ENCODE measurements at regions not wholly inside any gene's neighbourhood (a gene's known extent, or its start where the extent isn't known, plus 50 kb on each side); places are given as distances from the start of the nearest gene placed in this dataset.

DNA sequence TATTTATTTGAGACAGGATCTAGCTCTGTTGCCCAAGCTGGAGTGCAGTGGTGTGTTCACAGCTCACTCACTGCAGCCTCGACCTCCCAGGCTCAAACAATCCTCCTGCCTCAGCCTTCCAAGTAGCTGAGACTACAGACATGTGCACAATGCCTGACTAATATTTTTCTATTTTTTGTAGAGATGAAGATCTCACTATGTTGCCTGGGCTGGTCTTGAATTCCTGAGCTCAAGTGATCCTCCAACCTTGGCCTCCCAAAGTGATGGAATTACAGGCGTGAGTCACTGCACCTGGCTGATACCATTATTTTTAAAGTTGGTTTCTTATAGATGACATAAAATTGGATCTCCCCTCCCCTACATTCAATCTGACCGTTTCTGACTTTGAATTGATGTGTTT is 139.5 kb upstream of the RGMA start:
- ATAC-seq = no peak
- TF ChIP-seq, protein P1, sequence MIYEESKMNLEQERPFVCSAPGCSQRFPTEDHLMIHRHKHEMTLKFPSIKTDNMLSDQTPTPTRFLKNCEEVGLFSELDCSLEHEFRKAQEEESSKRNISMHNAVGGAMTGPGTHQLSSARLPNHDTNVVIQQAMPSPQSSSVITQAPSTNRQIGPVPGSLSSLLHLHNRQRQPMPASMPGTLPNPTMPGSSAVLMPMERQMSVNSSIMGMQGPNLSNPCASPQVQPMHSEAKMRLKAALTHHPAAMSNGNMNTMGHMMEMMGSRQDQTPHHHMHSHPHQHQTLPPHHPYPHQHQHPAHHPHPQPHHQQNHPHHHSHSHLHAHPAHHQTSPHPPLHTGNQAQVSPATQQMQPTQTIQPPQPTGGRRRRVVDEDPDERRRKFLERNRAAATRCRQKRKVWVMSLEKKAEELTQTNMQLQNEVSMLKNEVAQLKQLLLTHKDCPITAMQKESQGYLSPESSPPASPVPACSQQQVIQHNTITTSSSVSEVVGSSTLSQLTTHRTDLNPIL (CRISPR knock-in tag; IDR thresholded peaks at IDR 0.05; ENCODE audit: low read depth) = no peak
- no peak for TF ChIP-seq ISL1 (CRISPR knock-in tag; IDR thresholded peaks at IDR 0.05)
- TF ChIP-seq TCF4 (CRISPR knock-in tag; IDR thresholded peaks at IDR 0.05; ENCODE audit: borderline replicate concordance) = no peak
- TF ChIP-seq ZNF70 (CRISPR knock-in tag; IDR thresholded peaks at IDR 0.05) = no peak
- TF ChIP-seq CSDC2 (CRISPR knock-in tag; IDR thresholded peaks at IDR 0.05) = no peak
- no peak for TF ChIP-seq OSR1 (CRISPR knock-in tag; IDR thresholded peaks at IDR 0.05)
- TF ChIP-seq ZNF8 (CRISPR knock-in tag; IDR thresholded peaks at IDR 0.05) = no peak
- TF ChIP-seq, protein P2, sequence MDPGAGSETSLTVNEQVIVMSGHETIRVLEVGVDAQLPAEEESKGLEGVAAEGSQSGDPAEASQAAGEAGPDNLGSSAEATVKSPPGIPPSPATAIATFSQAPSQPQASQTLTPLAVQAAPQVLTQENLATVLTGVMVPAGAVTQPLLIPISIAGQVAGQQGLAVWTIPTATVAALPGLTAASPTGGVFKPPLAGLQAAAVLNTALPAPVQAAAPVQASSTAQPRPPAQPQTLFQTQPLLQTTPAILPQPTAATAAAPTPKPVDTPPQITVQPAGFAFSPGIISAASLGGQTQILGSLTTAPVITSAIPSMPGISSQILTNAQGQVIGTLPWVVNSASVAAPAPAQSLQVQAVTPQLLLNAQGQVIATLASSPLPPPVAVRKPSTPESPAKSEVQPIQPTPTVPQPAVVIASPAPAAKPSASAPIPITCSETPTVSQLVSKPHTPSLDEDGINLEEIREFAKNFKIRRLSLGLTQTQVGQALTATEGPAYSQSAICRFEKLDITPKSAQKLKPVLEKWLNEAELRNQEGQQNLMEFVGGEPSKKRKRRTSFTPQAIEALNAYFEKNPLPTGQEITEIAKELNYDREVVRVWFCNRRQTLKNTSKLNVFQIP (CRISPR knock-in tag; IDR thresholded peaks at IDR 0.05; ENCODE audit: borderline replicate concordance, low read depth) = no peak
- TF ChIP-seq, protein P3, sequence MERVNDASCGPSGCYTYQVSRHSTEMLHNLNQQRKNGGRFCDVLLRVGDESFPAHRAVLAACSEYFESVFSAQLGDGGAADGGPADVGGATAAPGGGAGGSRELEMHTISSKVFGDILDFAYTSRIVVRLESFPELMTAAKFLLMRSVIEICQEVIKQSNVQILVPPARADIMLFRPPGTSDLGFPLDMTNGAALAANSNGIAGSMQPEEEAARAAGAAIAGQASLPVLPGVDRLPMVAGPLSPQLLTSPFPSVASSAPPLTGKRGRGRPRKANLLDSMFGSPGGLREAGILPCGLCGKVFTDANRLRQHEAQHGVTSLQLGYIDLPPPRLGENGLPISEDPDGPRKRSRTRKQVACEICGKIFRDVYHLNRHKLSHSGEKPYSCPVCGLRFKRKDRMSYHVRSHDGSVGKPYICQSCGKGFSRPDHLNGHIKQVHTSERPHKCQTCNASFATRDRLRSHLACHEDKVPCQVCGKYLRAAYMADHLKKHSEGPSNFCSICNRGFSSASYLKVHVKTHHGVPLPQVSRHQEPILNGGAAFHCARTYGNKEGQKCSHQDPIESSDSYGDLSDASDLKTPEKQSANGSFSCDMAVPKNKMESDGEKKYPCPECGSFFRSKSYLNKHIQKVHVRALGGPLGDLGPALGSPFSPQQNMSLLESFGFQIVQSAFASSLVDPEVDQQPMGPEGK (CRISPR knock-in tag; IDR thresholded peaks at IDR 0.05; ENCODE audit: borderline replicate concordance) = no peak
- TF ChIP-seq, protein P4, sequence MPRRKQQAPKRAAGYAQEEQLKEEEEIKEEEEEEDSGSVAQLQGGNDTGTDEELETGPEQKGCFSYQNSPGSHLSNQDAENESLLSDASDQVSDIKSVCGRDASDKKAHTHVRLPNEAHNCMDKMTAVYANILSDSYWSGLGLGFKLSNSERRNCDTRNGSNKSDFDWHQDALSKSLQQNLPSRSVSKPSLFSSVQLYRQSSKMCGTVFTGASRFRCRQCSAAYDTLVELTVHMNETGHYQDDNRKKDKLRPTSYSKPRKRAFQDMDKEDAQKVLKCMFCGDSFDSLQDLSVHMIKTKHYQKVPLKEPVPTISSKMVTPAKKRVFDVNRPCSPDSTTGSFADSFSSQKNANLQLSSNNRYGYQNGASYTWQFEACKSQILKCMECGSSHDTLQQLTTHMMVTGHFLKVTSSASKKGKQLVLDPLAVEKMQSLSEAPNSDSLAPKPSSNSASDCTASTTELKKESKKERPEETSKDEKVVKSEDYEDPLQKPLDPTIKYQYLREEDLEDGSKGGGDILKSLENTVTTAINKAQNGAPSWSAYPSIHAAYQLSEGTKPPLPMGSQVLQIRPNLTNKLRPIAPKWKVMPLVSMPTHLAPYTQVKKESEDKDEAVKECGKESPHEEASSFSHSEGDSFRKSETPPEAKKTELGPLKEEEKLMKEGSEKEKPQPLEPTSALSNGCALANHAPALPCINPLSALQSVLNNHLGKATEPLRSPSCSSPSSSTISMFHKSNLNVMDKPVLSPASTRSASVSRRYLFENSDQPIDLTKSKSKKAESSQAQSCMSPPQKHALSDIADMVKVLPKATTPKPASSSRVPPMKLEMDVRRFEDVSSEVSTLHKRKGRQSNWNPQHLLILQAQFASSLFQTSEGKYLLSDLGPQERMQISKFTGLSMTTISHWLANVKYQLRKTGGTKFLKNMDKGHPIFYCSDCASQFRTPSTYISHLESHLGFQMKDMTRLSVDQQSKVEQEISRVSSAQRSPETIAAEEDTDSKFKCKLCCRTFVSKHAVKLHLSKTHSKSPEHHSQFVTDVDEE (CRISPR knock-in tag; IDR thresholded peaks at IDR 0.05) = no peak
- TF ChIP-seq PPARA (CRISPR knock-in tag; IDR thresholded peaks at IDR 0.05; ENCODE audit: borderline replicate concordance) = no peak
- TF ChIP-seq ARNTL (CRISPR knock-in tag; IDR thresholded peaks at IDR 0.05; ENCODE audit: borderline replicate concordance, low read depth) = no peak
- TF ChIP-seq ZC3H10 (CRISPR knock-in tag; IDR thresholded peaks at IDR 0.05) = no peak
- TF ChIP-seq GLIS3 (CRISPR knock-in tag; IDR thresholded peaks at IDR 0.05) = no peak
- no peak for TF ChIP-seq ESRRG (CRISPR knock-in tag; IDR thresholded peaks at IDR 0.05)
- TF ChIP-seq ZNF565 (CRISPR knock-in tag; conservative IDR thresholded peaks at IDR 0.05; ENCODE audit: low read depth) = no peak
- TF ChIP-seq ZFP3 (CRISPR knock-in tag; IDR thresholded peaks at IDR 0.05) = no peak
- no peak for TF ChIP-seq TOX (CRISPR knock-in tag; IDR thresholded peaks at IDR 0.05; ENCODE audit: borderline replicate concordance)

DNA sequence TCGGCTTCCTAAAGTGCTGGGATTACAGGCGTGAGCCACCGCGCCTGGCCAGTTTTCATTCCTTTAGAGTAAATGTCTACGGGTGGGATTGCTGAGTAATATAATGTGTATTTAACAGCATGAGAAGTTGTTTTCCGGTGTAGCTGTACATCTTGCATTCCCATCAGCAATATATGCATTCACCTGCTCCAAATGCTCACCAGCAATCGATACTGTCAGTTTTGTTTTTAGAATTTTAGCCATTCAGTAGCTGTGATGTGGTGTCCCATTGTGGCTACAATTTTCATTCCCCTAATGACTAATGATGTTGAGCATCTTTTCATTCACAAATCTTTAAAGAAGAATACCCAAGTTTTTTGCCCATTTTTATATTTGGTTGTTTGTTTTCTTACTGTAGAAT is 134.8 kb upstream of the RGMA start:
- ATAC-seq = no peak
- no peak for TF ChIP-seq ARNTL (CRISPR knock-in tag; IDR thresholded peaks at IDR 0.05; ENCODE audit: borderline replicate concordance, low read depth)
- no peak for TF ChIP-seq ZNF70 (CRISPR knock-in tag; IDR thresholded peaks at IDR 0.05)
- TF ChIP-seq, protein P1 (CRISPR knock-in tag; IDR thresholded peaks at IDR 0.05; ENCODE audit: low read depth) = no peak
- TF ChIP-seq PPARA (CRISPR knock-in tag; IDR thresholded peaks at IDR 0.05; ENCODE audit: borderline replicate concordance) = no peak
- TF ChIP-seq CSDC2 (CRISPR knock-in tag; IDR thresholded peaks at IDR 0.05) = no peak
- TF ChIP-seq, protein P3 (CRISPR knock-in tag; IDR thresholded peaks at IDR 0.05; ENCODE audit: borderline replicate concordance) = no peak
- TF ChIP-seq ZNF565 (CRISPR knock-in tag; conservative IDR thresholded peaks at IDR 0.05; ENCODE audit: low read depth) = no peak
- no peak for TF ChIP-seq RARB (CRISPR knock-in tag; IDR thresholded peaks at IDR 0.05)
- TF ChIP-seq ZFP3 (CRISPR knock-in tag; IDR thresholded peaks at IDR 0.05) = no peak
- TF ChIP-seq ZNF8 (CRISPR knock-in tag; IDR thresholded peaks at IDR 0.05) = no peak
- TF ChIP-seq ESRRG (CRISPR knock-in tag; IDR thresholded peaks at IDR 0.05) = no peak
- no peak for TF ChIP-seq GLIS3 (CRISPR knock-in tag; IDR thresholded peaks at IDR 0.05)
- TF ChIP-seq BACH2 (CRISPR knock-in tag; IDR thresholded peaks at IDR 0.05; ENCODE audit: borderline replicate concordance) = no peak
- TF ChIP-seq, protein P4 (CRISPR knock-in tag; IDR thresholded peaks at IDR 0.05) = no peak
- TF ChIP-seq OSR1 (CRISPR knock-in tag; IDR thresholded peaks at IDR 0.05) = no peak
- no peak for TF ChIP-seq TCF4 (CRISPR knock-in tag; IDR thresholded peaks at IDR 0.05; ENCODE audit: borderline replicate concordance)
- TF ChIP-seq SNAI2 (CRISPR knock-in tag; IDR thresholded peaks at IDR 0.05) = no peak
- TF ChIP-seq ISL1 (CRISPR knock-in tag; IDR thresholded peaks at IDR 0.05) = no peak
- TF ChIP-seq, protein P2 (CRISPR knock-in tag; IDR thresholded peaks at IDR 0.05; ENCODE audit: borderline replicate concordance, low read depth) = no peak
